Heart right ventricle (tissue), 16 donors: ENCODE measurements at regions not wholly inside any gene's neighbourhood (a gene's known extent, or its start where the extent isn't known, plus 50 kb on each side); places are given as distances from the start of the nearest gene placed in this dataset.

Experiments used
- ATAC-seq, 8 donors: fragments of 200-7000 bp; cut with Tn5 transposase; one replicate each; pipeline ENCODE4 v1.9.1; 2020; ENCODE audit warnings: mild to moderate bottlenecking in 8 of 8, moderate library complexity in 8 of 8, moderate number of reproducible peaks in 1 of 8
- DNase-seq, 2 donors: peaks; one replicate each; pipeline ENCODE4 v3.0.0-alpha.2; 2020
- H3K27ac ChIP-seq, 10 donors: fragments of 200-600 bp; sonication (generic) in 2 of 10; one replicate each; pipeline versions ENCODE4 v1.5.0 to v1.8.0; 2020 to 2022; ENCODE audit warnings: mild to moderate bottlenecking in 3 of 10
- H3K27me3 ChIP-seq, 7 donors: fragments of 200-600 bp; one replicate each; pipeline ENCODE4 v1.8.0; 2021 to 2022; ENCODE audit warnings: mild to moderate bottlenecking in 2 of 7
- H3K36me3 ChIP-seq, 9 donors: fragments of 200-600 bp; sonication (generic) in 1 of 9; one replicate each; pipeline versions ENCODE4 v1.5.0 to v1.8.0; 2020 to 2022; ENCODE audit warnings: mild to moderate bottlenecking in 2 of 9
- H3K4me1 ChIP-seq, 9 donors: fragments of 200-600 bp; sonication (generic) in 1 of 9; one replicate each; pipeline versions ENCODE4 v1.5.0 to v1.8.0; 2020 to 2022; ENCODE audit warnings: mild to moderate bottlenecking in 4 of 9
- H3K4me3 ChIP-seq, 10 donors: fragments of 200-600 bp; sonication (generic) in 2 of 10; one replicate each; pipeline versions ENCODE4 v1.5.0 to v1.8.0; 2020 to 2022; ENCODE audit warnings: mild to moderate bottlenecking in 7 of 10, moderate library complexity in 2 of 10
- H3K9me3 ChIP-seq, 11 donors: fragments of 200-600 bp in 10 of 11; sonication (generic) in 2 of 11; one replicate each; pipeline versions ENCODE4 v1.5.0 to v1.8.0; 2013 to 2022; ENCODE audit warnings: mild to moderate bottlenecking in 2 of 11, control low read depth in 1 of 11, moderate library complexity in 1 of 11
- WGBS, 2 donors: extraction: QIAGEN DNeasy Blood & Tissue Kit; methylation state at CpG; one replicate each; pipeline ENCODE4 v1.1.7; 2013; ENCODE audit warnings: inconsistent platforms in 1 of 2; 5-methylcytosine and 5-hydroxymethylcytosine counted together
- intact Hi-C, 10 donors: fragments of 100-400 bp; cut with DNase I; formaldehyde crosslinking; loops; one replicate each; pipeline versions ENCODE4 v1.11.1 to v1.14.2; 2022
- TF ChIP-seq, protein P1 (sequence below), 9 donors: fragments of 200-600 bp; sonication (generic) in 2 of 9; IDR thresholded peaks; one replicate each; pipeline versions ENCODE4 v1.5.0 to v1.8.0; 2021 to 2022; ENCODE audit warnings: antibody characterized with exemption in 9 of 9, mild to moderate bottlenecking in 5 of 9, moderate library complexity in 1 of 9
- donor health status: Arrhythmogenic right ventricular cardiomyopathy.
- donor health status: ischemic (EF 13 %, LVEDD 7.1; RV severe dilation, severe dysfunction).
- donor health status: healthy with polysubstance abuse.
- donor health status: DM: no; HTN: yes; CAD: no.
- donor health status: DM: no; HTN: no; CAD: no.
- donor health status: ischemic (EF 25% LVEDD 6.9; RV normal size, moderate dysfunction).
- donor health status: ischemic (EF 25% LVEDD 5.7; RV mildly dilated, moderate dysfunction).
- donor health status: healthy.
- donor health status: DM: yes; HTN: yes; CAD: no.
- donor health status: Ischemic cardiomyopathy.
- donor health status: ischemic (EF 35%, LVEDD 5.7; RV mildly dilated, moderate dysfunction).
- donor health status: nonischemic (EF 11% LVEDD 7.7; RV severe dilation, severe dysfunction).
- donor health status: DM: yes; HTN: yes; CAD: no.
- donor health status: PGD.
- donor health status: ischemic (EF 29% LVEDD 5.4; RV normal size, mild dysfunction).
- donor health status: nonischemic (EF 23%, LVEDD 6.1; RV moderate dilation, normal function).

DNA sequence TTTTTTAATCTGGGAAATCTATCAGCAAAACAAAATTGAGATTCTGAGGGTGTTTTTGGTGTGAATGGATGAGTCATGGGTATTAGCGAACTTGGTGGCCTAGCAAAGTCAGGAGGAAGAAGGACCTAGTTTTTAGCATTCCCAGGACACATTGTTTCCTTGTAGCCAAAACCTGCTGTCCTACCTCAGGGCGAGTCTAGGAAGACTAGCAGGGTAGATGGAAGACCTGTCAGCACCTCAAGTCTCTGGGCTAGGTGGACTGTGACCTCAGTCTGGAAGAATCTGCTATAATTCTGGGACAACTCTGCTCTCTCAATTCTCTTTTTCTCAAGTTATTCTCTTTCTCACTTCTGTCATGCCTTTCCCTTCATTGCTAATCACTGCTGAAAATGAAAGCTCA is 1399.3 kb upstream of the LRRTM1 start:
- Histone ChIP-seq H3K36me3 (no peaks in the 10 kb centered on the region), H3K27ac (no peak overlapping the region), H3K4me1 (no peaks in the 10 kb centered on the region), H3K9me3 (peaks cover 0 to 5% (median 0%) of the 10 kb centered on the region in 11 donors), H3K4me3 (no peak overlapping the region), H3K27me3 (no peaks in the 10 kb centered on the region)
- DNase-seq = no peak
- TF ChIP-seq, protein P1, sequence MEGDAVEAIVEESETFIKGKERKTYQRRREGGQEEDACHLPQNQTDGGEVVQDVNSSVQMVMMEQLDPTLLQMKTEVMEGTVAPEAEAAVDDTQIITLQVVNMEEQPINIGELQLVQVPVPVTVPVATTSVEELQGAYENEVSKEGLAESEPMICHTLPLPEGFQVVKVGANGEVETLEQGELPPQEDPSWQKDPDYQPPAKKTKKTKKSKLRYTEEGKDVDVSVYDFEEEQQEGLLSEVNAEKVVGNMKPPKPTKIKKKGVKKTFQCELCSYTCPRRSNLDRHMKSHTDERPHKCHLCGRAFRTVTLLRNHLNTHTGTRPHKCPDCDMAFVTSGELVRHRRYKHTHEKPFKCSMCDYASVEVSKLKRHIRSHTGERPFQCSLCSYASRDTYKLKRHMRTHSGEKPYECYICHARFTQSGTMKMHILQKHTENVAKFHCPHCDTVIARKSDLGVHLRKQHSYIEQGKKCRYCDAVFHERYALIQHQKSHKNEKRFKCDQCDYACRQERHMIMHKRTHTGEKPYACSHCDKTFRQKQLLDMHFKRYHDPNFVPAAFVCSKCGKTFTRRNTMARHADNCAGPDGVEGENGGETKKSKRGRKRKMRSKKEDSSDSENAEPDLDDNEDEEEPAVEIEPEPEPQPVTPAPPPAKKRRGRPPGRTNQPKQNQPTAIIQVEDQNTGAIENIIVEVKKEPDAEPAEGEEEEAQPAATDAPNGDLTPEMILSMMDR (IDR thresholded peaks at IDR 0.05) = no peak
- 66 to 82% methylated on average over 2 of the region's 2 CpGs for WGBS, 2 donors
- intact Hi-C loops = no loop called here
- ATAC-seq = no peak

DNA sequence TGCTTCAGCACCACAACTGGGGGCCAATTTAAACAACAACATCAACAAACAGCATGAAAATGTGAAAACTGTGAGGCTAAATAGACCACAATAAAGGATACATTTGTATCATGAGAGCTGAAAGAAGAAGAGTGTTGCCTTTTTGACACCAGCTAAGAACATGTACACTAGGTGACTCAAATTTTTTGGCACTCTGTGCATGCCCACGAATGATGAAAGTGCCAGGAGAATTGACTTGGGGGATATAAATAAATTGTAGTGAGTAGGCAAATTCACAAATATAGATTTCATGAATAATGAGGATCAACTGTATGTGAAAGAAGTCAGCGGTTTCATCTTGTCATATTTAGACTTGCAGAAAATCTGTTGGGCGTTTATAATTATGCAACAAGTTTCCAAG is 1388.0 kb upstream of the LRRTM1 start:
- H3K4me3 ChIP-seq = no peak overlapping the region
- H3K9me3 ChIP-seq = peaks cover 0 to 6% (median 0%) of the 10 kb centered on the region in 11 donors
- TF ChIP-seq, protein P1 (IDR thresholded peaks at IDR 0.05) = no peak
- H3K27me3 ChIP-seq = no peaks in the 10 kb centered on the region
- DNase-seq (no peak), ATAC-seq (no peak)
- H3K27ac ChIP-seq = no peak overlapping the region
- no peaks in the 10 kb centered on the region for H3K4me1 ChIP-seq
- no peaks in the 10 kb centered on the region for H3K36me3 ChIP-seq
- 80 to 81% methylated on average over 3 of the region's 3 CpGs for WGBS, 2 donors
- intact Hi-C loops = no loop called here

DNA sequence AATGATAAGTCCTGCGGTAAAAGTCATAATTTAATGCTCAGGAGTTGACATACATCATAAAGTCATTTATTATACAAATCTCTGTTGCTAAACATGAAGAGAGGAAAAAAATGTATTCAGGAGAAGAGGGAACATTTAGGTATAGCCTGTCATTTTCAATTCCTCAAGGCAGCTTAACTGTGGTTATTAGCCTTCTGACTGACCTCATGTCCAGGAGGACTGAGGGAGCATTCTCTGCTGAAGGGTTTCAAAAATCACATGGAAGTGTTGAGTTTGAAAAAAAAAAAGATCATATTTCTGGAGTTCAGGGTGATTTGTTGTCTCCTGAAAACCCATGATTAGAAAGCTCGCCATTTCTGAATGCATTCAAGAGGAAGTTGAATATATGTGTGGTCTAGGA is 1371.1 kb upstream of the LRRTM1 start:
- Histone ChIP-seq H3K36me3 (no peaks in the 10 kb centered on the region), H3K4me3 (no peak overlapping the region), H3K27ac (no peak overlapping the region), H3K4me1 (no peaks in the 10 kb centered on the region), H3K9me3 (no peaks in the 10 kb centered on the region), H3K27me3 (no peaks in the 10 kb centered on the region)
- TF ChIP-seq, protein P1 (IDR thresholded peaks at IDR 0.05) = no peak
- DNase-seq (no peak), ATAC-seq (no peak)
- 74 to 80% methylated on average over 2 of the region's 2 CpGs for WGBS, 2 donors
- intact Hi-C loops = no loop called here

DNA sequence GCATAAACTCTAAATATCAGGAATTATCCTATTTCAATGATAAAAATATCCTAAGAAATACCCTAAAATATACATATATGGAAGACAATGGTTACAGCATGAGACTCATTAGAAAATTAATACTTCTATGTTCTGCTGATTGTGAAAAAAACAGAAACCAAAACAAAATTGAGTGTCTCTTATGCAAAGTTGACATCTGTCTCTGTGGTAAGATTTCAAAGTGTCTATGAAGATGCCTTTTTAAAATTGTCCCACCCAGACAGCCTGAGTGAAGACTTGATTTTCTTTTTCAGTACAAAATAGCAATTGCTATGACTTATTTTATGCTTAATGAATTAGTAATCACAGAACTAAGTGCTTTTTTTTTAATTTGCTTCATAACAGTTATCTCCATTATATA is 1368.4 kb upstream of the LRRTM1 start:
- no peaks in the 10 kb centered on the region for H3K9me3 ChIP-seq
- DNase-seq (no peak), ATAC-seq (no peak)
- no peaks in the 10 kb centered on the region for H3K27me3 ChIP-seq
- no peak overlapping the region for H3K27ac ChIP-seq
- intact Hi-C loops = no loop called here
- no peak overlapping the region for H3K4me3 ChIP-seq
- TF ChIP-seq, protein P1 (IDR thresholded peaks at IDR 0.05) = no peak
- no peaks in the 10 kb centered on the region for H3K36me3 ChIP-seq
- no peaks in the 10 kb centered on the region for H3K4me1 ChIP-seq

DNA sequence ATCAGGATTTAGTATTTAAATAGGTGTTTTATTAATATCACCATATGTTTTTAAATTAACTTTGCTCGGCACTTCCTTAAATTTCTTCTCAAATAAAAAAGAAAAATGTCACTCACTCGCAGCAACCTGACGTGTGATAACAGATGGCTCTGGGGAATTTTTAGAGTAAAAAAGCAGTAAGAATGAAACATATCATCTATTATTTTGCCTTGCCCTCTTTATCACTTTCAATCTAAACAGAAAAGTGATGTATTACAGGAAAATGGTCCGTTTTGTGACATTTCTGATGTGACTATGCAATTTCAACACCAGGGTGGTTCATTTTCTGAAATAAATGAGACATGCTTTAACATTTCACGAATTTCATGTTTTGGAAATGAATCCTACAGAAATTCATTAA is 1368.0 kb upstream of the LRRTM1 start:
- no peak overlapping the region for H3K27ac ChIP-seq
- 62 to 77% methylated on average over 5 of the region's 5 CpGs for WGBS, 2 donors
- intact Hi-C loops = no loop called here

More for the DNA sequence above, 1368.0 kb upstream of the LRRTM1 start:
- Histone ChIP-seq H3K27me3 (no peaks in the 10 kb centered on the region), H3K4me1 (no peaks in the 10 kb centered on the region), H3K4me3 (no peak overlapping the region), H3K36me3 (no peaks in the 10 kb centered on the region), H3K9me3 (no peaks in the 10 kb centered on the region)
- TF ChIP-seq, protein P1 (IDR thresholded peaks at IDR 0.05) = no peak
- DNase-seq = no peak
- ATAC-seq = no peak
